GM23248 (cell line): ENCODE measurements at regions not wholly inside any gene's neighbourhood (a gene's known extent, or its start where the extent isn't known, plus 50 kb on each side); places are given as distances from the start of the nearest gene placed in this dataset.

ENCODE experiments used
- EZH2 ChIP-seq: fragments of 200-600 bp; sonication (generic); IDR thresholded peaks from 2 replicates; pipeline ENCODE4 v1.6.1; 2018; ENCODE audit warnings: antibody characterized with exemption, mild to moderate bottlenecking; ENCODE audit not compliant: insufficient read depth, poor library complexity, severe bottlenecking
- EZH2phosphoT487 ChIP-seq: fragments of 200-600 bp; sonication (generic); IDR thresholded peaks from 2 replicates; pipeline ENCODE4 v1.6.1; 2018; ENCODE audit warnings: antibody characterized with exemption, moderate library complexity, mild to moderate bottlenecking, low read depth; ENCODE audit not compliant: insufficient read depth

DNA sequence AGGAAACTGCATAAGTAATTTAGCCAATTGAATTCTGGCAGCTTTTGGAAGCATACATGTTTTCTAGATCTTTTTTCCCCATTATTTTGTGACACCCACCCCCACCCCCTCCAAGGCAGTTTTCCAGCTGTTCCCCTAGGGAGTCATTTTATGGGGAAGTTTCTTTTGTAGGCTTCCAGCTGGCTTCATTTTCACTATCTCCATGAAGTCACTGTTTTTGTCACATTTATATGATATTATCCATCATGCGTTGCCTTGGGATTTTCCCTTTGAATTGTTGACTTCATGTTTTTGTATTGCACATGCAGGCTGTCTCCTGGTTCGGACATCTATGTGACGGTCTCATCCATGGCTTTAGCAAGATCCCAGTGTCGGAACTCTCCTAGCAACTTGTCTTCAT is 233.6 kb upstream of the RGS6 start:
- no peak for TF ChIP-seq EZH2
- TF ChIP-seq EZH2phosphoT487, result no peak
